ENCODE measurements at regions not wholly inside any gene's neighbourhood (a gene's known extent, or its start where the extent isn't known, plus 50 kb on each side); places are given as distances from the start of the nearest gene placed in this dataset.
"Not testable (repeated sequence)": the region's sequence is repeated elsewhere in the genome, so short reads cannot be mapped to it uniquely, and the experiment has no call there.

DNA sequence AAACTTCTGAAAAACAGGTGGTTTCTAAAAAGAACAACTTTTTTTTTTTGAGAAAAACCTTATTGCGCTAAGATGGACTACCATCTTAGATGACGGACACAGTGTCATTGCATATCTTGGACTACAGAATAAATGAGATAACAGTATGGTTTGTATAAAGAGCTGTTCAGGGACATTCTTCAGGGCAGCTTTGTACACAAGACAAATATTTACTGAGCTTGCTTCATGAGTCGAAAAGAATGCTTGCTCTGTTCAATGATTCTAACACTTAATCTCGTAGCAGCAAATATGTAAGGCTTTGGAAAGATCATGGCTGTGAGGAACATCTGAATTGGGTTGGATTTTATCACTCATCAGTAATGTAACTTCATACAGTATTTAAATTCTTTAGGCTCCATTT, 282.5 kb upstream of the CWC22 start:
- no peak overlapping the region for H3K27ac Mint-ChIP-seq
- no peaks in the 10 kb centered on the region for H3K9me3 Mint-ChIP-seq
- H3K4me1 Mint-ChIP-seq (ENCODE audit: low read depth) = no peaks in the 10 kb centered on the region
- no peak for DNase-seq (ENCODE audit: low spot score)
- H3K27me3 Mint-ChIP-seq (ENCODE audit: low read depth) = no peaks in the 10 kb centered on the region
- H3K36me3 Mint-ChIP-seq (ENCODE audit: low read depth) = no peaks in the 10 kb centered on the region
- H3K4me3 Mint-ChIP-seq = no peak overlapping the region

DNA sequence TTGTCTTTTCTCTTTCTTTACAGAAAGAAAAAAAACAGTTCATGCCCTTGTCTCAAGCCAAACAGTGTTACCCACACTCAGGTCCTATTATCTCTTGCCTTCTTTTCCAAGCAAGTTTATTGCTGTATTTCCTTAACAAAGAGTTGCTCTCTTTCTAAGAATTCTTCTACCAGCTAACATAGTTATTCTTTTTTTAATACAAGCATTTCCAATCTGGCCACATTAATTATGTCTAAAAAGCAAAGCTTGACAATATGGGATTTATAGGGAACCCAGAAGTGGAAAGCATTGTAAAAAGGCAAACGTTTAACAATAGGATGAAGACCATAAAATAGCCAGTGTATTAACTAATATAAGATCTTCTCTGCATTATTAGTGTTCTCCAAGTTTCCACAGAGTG, 272.5 kb upstream of the CWC22 start:
- H3K4me1 Mint-ChIP-seq (ENCODE audit: low read depth) = no peaks in the 10 kb centered on the region
- no peak for DNase-seq (ENCODE audit: low spot score)
- H3K36me3 Mint-ChIP-seq (ENCODE audit: low read depth) = no peaks in the 10 kb centered on the region
- no peaks in the 10 kb centered on the region for H3K27me3 Mint-ChIP-seq (ENCODE audit: low read depth)
- H3K27ac Mint-ChIP-seq = no peak overlapping the region
- no peaks in the 10 kb centered on the region for H3K9me3 Mint-ChIP-seq
- no peak overlapping the region for H3K4me3 Mint-ChIP-seq

DNA sequence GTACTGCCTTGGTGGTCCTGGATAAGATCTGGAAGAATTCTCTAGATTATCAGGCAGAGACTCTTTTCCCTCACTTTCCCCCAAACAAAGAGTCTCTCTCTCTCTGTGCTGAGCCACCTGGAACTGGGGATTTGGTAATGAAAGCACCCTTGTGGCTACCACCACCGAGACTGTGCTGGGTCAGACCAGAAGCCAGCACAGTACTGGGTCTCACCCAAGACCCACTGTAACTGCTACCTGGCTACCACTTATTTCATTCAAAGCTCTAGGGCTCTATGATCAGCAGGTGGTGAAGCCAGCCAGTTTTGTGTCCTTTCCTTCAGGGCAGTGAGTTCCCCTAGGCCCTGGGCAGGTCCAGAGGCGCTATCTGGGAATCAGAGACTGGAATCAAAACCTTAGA, 269.6 kb upstream of the CWC22 start:
- Mint-ChIP-seq H3K4me3 (no peak overlapping the region), H3K36me3 (ENCODE audit: low read depth) (no peaks in the 10 kb centered on the region), H3K4me1 (ENCODE audit: low read depth) (no peaks in the 10 kb centered on the region), H3K27me3 (ENCODE audit: low read depth) (no peaks in the 10 kb centered on the region), H3K27ac (no peak overlapping the region), H3K9me3 (peaks cover under 1% of the 10 kb centered on the region)
- DNase-seq (ENCODE audit: low spot score) = no peak

DNA sequence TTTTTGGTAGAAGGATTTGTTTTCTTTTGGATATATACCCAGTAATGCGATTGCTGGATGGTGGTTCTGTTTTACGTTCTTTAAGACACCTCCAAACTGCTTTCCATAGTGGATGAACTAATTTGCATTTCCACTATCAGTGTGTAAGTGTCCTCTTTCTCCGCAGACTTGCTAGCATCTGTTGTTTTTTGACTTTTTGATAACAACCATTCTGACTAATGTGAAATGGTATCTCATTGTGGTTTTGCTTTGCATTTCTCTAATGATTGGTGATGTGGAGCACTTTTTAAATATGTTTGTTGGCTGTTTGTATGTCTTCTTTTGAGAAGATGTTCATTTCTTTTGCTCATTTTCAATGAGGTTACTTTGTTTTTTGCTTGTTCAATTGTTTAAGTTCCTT, 260.9 kb upstream of the CWC22 start:
- H3K4me3 Mint-ChIP-seq = no peak overlapping the region
- H3K9me3 Mint-ChIP-seq = peaks cover 4% of the 10 kb centered on the region
- DNase-seq (ENCODE audit: low spot score) = no peak
- H3K4me1 Mint-ChIP-seq (ENCODE audit: low read depth) = no peaks in the 10 kb centered on the region
- H3K36me3 Mint-ChIP-seq (ENCODE audit: low read depth) = no peaks in the 10 kb centered on the region
- no peaks in the 10 kb centered on the region for H3K27me3 Mint-ChIP-seq (ENCODE audit: low read depth)
- no peak overlapping the region for H3K27ac Mint-ChIP-seq

DNA sequence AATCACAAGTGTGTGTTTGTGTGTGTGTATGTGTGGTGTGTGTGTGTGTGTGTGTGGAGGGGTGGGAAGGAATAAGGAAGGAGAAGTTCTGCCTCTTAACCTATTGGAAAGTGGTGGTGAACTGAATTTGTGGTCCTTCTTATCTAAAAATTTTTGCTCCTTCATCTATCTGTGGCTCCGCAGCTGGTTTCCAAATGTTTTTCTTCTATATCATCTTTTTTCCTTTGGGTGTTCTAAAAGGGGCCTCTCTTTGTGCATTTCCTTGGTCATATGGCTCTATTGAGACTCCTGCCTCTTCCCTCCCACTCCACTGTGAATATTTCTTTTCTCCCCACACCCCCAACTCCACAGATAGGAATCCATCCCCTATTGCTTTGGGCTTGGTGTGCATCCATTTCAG, 254.9 kb upstream of the CWC22 start:
- Mint-ChIP-seq H3K4me3 (no peak overlapping the region), H3K27ac (no peak overlapping the region)
- DNase-seq (ENCODE audit: low spot score) = no peak

DNA sequence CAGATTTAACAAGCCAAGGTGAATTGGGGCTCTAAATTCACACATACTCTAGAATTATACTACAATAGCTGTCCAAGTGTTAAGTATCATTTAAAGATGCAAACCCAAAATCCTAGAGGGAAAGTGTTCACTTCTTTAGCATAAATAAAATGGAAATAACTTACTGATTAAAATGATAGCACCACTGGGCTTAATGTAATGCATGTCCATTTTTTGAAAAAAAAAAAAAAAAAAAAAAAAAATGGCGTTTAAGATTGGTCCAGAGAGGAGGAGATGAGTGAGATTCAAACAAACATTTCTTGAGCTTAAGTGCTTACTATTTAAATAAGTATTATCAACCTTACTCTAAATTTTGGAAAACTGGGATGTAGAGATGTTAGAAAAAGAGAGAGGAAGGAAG, 251.5 kb upstream of the CWC22 start:
- DNase-seq (ENCODE audit: low spot score) = no peak
- Mint-ChIP-seq H3K9me3 (no peaks in the 10 kb centered on the region), H3K36me3 (ENCODE audit: low read depth) (no peaks in the 10 kb centered on the region), H3K4me1 (ENCODE audit: low read depth) (no peaks in the 10 kb centered on the region), H3K27ac (no peak overlapping the region), H3K4me3 (no peak overlapping the region), H3K27me3 (ENCODE audit: low read depth) (no peaks in the 10 kb centered on the region)

More for the DNA sequence above, 254.9 kb upstream of the CWC22 start:
- H3K27me3 Mint-ChIP-seq (ENCODE audit: low read depth) = no peaks in the 10 kb centered on the region
- H3K4me1 Mint-ChIP-seq (ENCODE audit: low read depth) = no peaks in the 10 kb centered on the region
- H3K36me3 Mint-ChIP-seq (ENCODE audit: low read depth) = no peaks in the 10 kb centered on the region
- no peaks in the 10 kb centered on the region for H3K9me3 Mint-ChIP-seq

DNA sequence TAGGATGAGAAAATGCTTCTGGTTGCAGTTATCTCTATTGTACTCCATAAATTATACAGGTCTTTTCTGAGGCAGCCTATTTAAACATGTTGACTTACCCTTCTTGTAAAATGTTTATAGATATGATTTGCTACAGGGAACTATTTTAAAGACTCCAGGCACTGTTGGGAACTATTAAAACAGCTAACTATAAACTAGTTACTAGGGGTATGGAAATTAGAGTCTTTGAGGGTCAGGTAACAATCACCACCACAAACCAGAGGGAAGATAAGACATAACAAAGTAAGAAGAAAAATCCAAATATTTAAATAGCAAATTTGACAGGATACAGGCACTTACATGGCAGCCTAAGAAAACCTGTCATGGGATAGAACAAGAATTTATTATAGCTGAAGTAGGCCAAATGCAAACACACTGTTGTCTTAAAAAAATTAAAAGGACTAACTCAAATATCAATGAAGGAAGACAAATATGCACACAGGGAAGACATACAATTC, 251.0 kb upstream of the CWC22 start:
- Mint-ChIP-seq H3K9me3 (no peaks in the 10 kb centered on the region), H3K36me3 (ENCODE audit: low read depth) (no peaks in the 10 kb centered on the region), H3K27me3 (ENCODE audit: low read depth) (no peaks in the 10 kb centered on the region), H3K4me3 (no peak overlapping the region), H3K27ac (no peak overlapping the region), H3K4me1 (ENCODE audit: low read depth) (no peaks in the 10 kb centered on the region)
- DNase-seq (ENCODE audit: low spot score) = no peak

DNA sequence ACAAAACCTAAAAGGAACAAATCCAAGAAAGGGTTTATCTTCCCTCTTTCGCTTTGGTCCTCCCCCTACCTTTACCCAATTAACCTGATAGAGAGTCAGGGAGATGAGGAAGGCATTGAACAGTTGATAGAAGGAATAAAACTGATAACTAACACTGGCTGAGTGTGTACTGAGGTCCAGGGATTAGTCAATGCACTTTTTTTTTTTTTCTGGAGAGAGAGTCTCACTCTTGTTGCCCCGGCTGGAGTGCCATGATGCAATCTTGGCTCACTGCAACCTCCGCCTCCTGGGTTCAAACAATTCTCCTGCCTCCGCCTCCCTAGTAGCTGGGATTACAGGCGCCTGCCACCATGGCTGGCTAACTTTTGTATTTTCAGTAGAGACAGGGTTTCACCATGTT, 250.2 kb upstream of the CWC22 start:
- Mint-ChIP-seq H3K4me1 (ENCODE audit: low read depth) (no peaks in the 10 kb centered on the region), H3K4me3 (no peak overlapping the region), H3K9me3 (no peaks in the 10 kb centered on the region), H3K36me3 (ENCODE audit: low read depth) (no peaks in the 10 kb centered on the region), H3K27ac (no peak overlapping the region), H3K27me3 (ENCODE audit: low read depth) (no peaks in the 10 kb centered on the region)
- no peak for DNase-seq (ENCODE audit: low spot score)

DNA sequence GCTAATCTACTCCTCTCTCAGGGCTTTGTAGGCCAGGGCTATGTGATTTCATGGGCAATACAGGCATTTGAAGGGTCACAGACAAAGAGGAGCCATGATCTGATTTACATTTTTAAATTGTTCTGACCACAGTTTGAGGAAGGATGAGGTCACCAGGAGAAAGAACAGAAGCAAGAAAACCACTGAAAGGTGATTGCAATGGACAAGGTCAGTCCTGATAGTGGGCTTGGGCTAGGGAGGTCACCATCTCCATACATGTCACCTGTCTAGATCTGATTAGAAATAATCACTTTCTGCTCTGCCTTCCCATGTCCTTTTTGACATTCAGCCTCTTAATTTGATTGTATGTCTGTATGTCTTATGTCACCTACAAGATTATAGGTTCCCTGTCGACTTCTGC, 248.9 kb upstream of the CWC22 start:
- H3K4me1 Mint-ChIP-seq (ENCODE audit: low read depth) = no peaks in the 10 kb centered on the region
- no peak for DNase-seq (ENCODE audit: low spot score)
- H3K4me3 Mint-ChIP-seq = no peak overlapping the region
- no peak overlapping the region for H3K27ac Mint-ChIP-seq
- no peaks in the 10 kb centered on the region for H3K27me3 Mint-ChIP-seq (ENCODE audit: low read depth)
- H3K9me3 Mint-ChIP-seq = no peaks in the 10 kb centered on the region
- H3K36me3 Mint-ChIP-seq (ENCODE audit: low read depth) = no peaks in the 10 kb centered on the region

DNA sequence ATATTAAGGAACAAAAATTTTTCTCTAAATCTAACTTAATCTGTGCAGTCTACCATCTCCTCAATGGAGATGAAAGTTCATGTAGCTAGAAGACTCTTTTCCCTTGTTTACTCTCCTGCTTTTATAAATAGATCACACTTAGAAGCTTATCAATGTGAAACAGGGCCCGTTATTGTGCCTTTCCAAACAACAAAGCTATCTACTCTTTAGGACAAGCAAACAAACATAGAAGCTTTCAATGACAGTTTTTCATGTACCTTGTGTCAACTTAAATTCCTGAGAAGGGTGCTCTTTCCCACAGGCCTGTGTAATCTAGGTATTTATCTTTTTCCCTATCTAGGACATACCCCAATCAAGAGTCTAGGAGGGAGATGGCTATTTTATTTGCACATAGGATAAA, 247.8 kb upstream of the CWC22 start:
- Mint-ChIP-seq H3K4me3 (no peak overlapping the region), H3K9me3 (no peaks in the 10 kb centered on the region), H3K27ac (no peak overlapping the region), H3K4me1 (ENCODE audit: low read depth) (no peaks in the 10 kb centered on the region), H3K27me3 (ENCODE audit: low read depth) (no peaks in the 10 kb centered on the region), H3K36me3 (ENCODE audit: low read depth) (no peaks in the 10 kb centered on the region)
- DNase-seq (ENCODE audit: low spot score) = no peak

DNA sequence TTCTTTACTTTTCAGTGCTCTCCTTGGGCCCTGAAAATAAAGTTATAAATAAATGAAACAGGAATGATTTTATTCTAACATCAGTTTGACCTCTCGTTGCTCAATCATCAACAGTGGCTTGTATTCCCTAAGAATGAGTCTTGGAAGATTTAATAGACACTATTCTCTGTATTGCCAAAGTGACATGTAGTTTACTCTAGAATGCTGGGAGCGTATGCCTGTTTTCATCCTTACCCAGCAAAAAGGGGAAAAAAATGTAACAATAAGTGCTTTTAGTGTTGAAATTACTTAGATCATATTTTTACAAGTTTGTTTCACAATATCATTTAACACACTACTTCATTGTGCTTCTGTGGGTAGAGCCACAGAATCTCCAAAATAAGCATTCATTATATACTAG, 240.6 kb upstream of the CWC22 start:
- H3K4me1 Mint-ChIP-seq (ENCODE audit: low read depth) = no peaks in the 10 kb centered on the region
- no peaks in the 10 kb centered on the region for H3K27me3 Mint-ChIP-seq (ENCODE audit: low read depth)
- no peak overlapping the region for H3K4me3 Mint-ChIP-seq
- H3K36me3 Mint-ChIP-seq (ENCODE audit: low read depth) = no peaks in the 10 kb centered on the region
- H3K9me3 Mint-ChIP-seq = no peaks in the 10 kb centered on the region
- H3K27ac Mint-ChIP-seq = no peak overlapping the region
- no peak for DNase-seq (ENCODE audit: low spot score)

DNA sequence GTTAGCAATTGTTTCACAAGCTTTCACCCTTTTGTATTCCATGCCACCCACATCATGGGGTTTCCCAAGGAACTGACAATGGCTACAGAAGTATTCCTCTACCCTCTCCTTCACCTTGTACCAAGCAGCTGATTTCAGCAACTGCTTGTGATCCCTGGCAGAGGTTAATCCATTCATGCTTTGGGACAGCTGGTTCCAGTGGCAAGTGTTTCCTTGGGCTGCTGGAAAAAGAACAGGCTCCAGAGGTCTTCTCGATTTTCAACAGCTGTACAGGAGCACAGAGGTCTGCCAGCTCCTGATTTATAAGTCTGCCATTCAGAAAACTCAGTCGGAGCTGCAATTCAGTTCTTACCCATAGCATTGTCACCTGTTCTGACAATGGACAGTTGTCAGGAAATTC, 239.2 kb upstream of the CWC22 start:
- H3K9me3 Mint-ChIP-seq = no peaks in the 10 kb centered on the region
- H3K4me3 Mint-ChIP-seq = no peak overlapping the region
- H3K4me1 Mint-ChIP-seq (ENCODE audit: low read depth) = no peaks in the 10 kb centered on the region
- H3K36me3 Mint-ChIP-seq (ENCODE audit: low read depth) = no peaks in the 10 kb centered on the region
- DNase-seq (ENCODE audit: low spot score) = no peak
- no peaks in the 10 kb centered on the region for H3K27me3 Mint-ChIP-seq (ENCODE audit: low read depth)
- no peak overlapping the region for H3K27ac Mint-ChIP-seq

DNA sequence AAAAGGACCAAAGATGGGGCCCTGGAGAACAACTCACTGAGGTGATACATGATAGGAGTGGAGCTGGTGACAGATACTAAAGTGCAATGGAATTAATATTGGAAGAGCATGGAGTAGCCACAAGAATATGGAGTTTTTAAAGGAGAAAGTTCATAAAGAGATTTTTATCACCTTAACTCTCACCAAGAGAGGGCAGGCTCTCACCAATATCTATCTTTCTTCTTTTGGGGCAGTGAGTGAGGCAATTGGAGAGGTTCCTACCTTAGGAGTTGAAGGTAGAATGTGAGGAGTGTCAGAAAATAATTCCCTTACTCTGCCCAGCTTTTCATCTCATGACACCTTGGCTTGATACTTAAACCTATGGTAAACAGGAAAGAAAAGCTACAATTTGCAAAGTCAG, 233.7 kb upstream of the CWC22 start:
- H3K9me3 Mint-ChIP-seq = no peaks in the 10 kb centered on the region
- H3K36me3 Mint-ChIP-seq (ENCODE audit: low read depth) = no peaks in the 10 kb centered on the region
- no peak for DNase-seq (ENCODE audit: low spot score)
- no peak overlapping the region for H3K27ac Mint-ChIP-seq
- no peak overlapping the region for H3K4me3 Mint-ChIP-seq
- no peaks in the 10 kb centered on the region for H3K4me1 Mint-ChIP-seq (ENCODE audit: low read depth)
- H3K27me3 Mint-ChIP-seq (ENCODE audit: low read depth) = no peaks in the 10 kb centered on the region

DNA sequence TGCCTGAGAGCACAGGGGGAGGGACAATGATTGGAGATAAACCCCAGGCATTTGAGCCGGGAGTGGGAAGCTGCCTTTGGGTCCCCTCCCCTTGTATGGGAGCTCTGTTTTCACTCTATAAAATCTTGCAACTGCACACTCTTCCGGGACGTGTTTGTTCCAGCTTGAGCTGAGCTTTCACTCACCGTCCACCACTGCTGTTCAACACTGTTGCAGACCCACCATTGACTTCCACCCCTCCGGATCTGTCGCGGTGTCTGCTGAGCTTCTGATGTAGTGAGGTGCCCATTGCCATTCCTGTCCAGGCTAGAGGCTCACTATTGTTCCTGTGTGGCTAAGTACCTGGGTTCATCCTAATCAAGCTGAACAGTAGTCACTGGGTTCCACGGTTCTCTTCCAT, 231.6 kb upstream of the CWC22 start:
- Mint-ChIP-seq H3K4me1 (ENCODE audit: low read depth) (no peaks in the 10 kb centered on the region), H3K4me3 (no peak overlapping the region), H3K27me3 (ENCODE audit: low read depth) (no peaks in the 10 kb centered on the region), H3K9me3 (no peaks in the 10 kb centered on the region), H3K27ac (no peak overlapping the region), H3K36me3 (ENCODE audit: low read depth) (no peaks in the 10 kb centered on the region)
- DNase-seq (ENCODE audit: low spot score) = no peak

DNA sequence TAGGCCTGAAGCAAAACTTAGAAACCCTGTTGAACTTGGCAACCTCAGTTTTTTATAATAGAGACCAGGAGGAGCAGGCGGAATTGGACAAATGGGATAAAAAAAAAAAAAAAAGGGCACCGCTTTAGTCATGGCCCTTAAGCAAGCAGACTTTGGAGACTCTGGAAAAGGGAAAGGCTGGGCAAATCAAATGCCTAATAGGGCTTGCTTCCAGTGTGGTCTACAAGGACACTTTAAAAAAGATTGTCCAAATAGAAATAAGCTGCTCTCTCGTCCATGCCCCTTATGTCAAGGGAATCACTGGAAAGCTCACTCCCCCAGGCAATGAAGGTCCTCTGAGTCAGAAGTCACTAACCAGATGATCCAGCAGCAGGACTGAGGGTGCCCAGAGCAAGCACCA, 229.0 kb upstream of the CWC22 start:
- H3K4me3 Mint-ChIP-seq; H3K27me3 Mint-ChIP-seq (ENCODE audit: low read depth); H3K9me3 Mint-ChIP-seq: not testable (repeated sequence)

More for the DNA sequence above, 229.0 kb upstream of the CWC22 start:
- not testable (repeated sequence) for H3K27ac Mint-ChIP-seq; H3K4me1 Mint-ChIP-seq (ENCODE audit: low read depth); DNase-seq (ENCODE audit: low spot score); H3K36me3 Mint-ChIP-seq (ENCODE audit: low read depth)
